WI38 (cell line): ENCODE measurements at regions not wholly inside any gene's neighbourhood (a gene's known extent, or its start where the extent isn't known, plus 50 kb on each side); places are given as distances from the start of the nearest gene placed in this dataset.

ENCODE experiments used
- H3K4me3 ChIP-seq: 2 replicates; pipeline ENCODE4 v1.5.1; 2011; ENCODE audit warnings: low read depth, mild to moderate bottlenecking, control low read depth, low read length
- CTCF ChIP-seq: IDR thresholded peaks from 2 replicates; pipeline ENCODE4 v1.5.1; 2012; ENCODE audit warnings: low read depth, mild to moderate bottlenecking, control low read depth, low read length

DNA sequence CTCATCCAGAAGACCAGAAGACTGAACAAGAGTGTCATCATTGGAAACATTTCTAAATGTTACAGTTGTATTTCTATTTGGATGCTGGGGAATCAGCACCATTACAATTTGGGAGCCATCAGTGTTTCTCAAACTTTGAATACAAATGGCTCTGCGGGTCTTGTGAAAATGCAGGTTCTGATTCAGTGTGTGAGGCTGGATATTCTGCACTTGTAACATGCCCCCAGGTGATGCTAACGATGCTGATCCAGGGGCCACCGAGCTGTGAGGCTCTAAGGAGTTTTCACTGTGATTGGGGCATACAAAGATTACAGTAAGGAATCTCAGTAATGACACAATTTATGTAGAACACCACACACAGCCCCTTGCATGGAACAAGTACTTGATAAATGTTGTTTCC, 167.7 kb downstream of the ACTL7B start:
- H3K4me3 ChIP-seq: no peak overlapping the region
- TF ChIP-seq CTCF: no peak

GRCh38 chr9:108687006-108687987, 168.5 kb downstream of the ACTL7B start:
- no peak overlapping the region for H3K4me3 ChIP-seq
- TF ChIP-seq CTCF: no peak

GRCh38 chr9:108684288-108685025, 171.3 kb downstream of the ACTL7B start:
- no peak overlapping the region for H3K4me3 ChIP-seq
- TF ChIP-seq CTCF: no peak

- H3K4me3 ChIP-seq: no peak overlapping the region
- no peak for TF ChIP-seq CTCF
Observed at GRCh38 chr9:108683245-108683644, 172.5 kb downstream of the ACTL7B start.

DNA sequence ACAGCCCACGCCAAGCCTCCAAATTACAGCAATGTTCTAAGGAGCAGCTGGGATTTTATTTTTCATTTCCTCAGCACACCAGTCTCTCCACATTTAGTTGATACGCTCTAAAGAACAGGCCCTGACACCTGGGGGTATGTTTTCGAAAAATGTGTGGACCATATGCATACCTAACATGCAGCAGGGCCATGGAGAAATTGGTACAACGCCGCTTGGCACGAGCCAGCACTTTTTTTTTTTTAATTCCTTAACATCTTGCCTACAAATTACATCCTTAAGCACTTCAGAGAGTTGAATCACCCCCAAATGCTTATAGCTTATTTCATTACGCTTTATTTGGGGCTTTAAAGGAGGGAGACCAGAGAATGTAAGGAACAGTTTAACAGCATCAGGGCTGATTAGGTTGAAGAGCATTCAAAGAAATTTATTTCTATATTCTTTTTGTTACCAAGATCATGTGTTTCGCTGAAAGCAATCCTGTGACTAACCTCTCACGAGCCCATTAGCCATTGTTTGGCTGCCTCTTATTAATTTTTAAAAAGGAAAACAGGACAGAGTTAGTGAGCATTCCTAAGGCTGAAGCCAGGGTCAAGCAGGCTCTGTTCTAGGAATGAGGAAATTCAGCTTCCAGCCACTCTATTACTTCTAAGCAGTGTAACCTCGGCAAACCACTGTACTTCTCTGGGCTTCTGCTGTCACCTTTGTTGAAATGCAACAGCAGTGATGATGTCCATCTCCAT, 173.8 kb downstream of the ACTL7B start:
- TF ChIP-seq CTCF: no peak
- H3K4me3 ChIP-seq: no peak overlapping the region

GRCh38 chr9:108680946-108681345, 174.8 kb downstream of the ACTL7B start:
- no peak for TF ChIP-seq CTCF
- H3K4me3 ChIP-seq: no peak overlapping the region
